PC-3 (cell line): ENCODE measurements at regions not wholly inside any gene's neighbourhood (a gene's known extent, or its start where the extent isn't known, plus 50 kb on each side); places are given as distances from the start of the nearest gene placed in this dataset.
"Not testable (repeated sequence)": the region's sequence is repeated elsewhere in the genome, so short reads cannot be mapped to it uniquely, and the experiment has no call there.

Source experiments
- ATAC-seq: fragments of 200-7000 bp; cut with Tn5 transposase; 2 replicates; pipeline ENCODE4 v1.9.1; 2020; ENCODE audit warnings: mild to moderate bottlenecking, moderate library complexity
- BruUV-seq: library from RNA; stranded (reverse); fragments of 400-500 nt; replicated peaks from 2 replicates; lab custom pipeline; 2021; lab: Mats Ljungman, UMichigan
- CTCF ChIA-PET: fragments of 300-600 bp; sonication (Branson Sonifier 250); formaldehyde crosslinking; loops from one replicate; lab custom pipeline; 2022; ENCODE audit warnings: antibody characterized with exemption; lab: Charles Lee
- POLR2A ChIA-PET: fragments of 300-600 bp; sonication (Branson Sonifier 250); formaldehyde crosslinking; loops from one replicate; lab custom pipeline; 2022; ENCODE audit warnings: antibody characterized with exemption; ENCODE audit not compliant: unreplicated experiment; lab: Charles Lee
- DNase-seq: peaks from one replicate; pipeline ENCODE4 v3.0.0-alpha.2; 2015
- H2AFZ ChIP-seq: fragments of 300-600 bp; sonication (generic); 2 replicates; pipeline ENCODE4 v1.6.0; 2016; ENCODE audit warnings: antibody characterized with exemption, low read length
- H3F3A ChIP-seq: fragments of 300-600 bp; sonication (generic); one replicate; pipeline ENCODE4 v1.6.0; 2017; ENCODE audit warnings: antibody characterized with exemption, low read length, control low read depth, mild to moderate bottlenecking; ENCODE audit not compliant: unreplicated experiment
- H3K27ac ChIP-seq: fragments of 300-600 bp; sonication (generic); 2 replicates; pipeline ENCODE4 v1.5.1; 2016; ENCODE audit warnings: mild to moderate bottlenecking, low read length
- H3K27me3 ChIP-seq: fragments of 300-600 bp; sonication (generic); 2 replicates; pipeline ENCODE4 v1.6.1; 2016; ENCODE audit warnings: low read length, mixed read lengths
- H3K36me3 ChIP-seq: fragments of 300-600 bp; sonication (generic); 2 replicates; pipeline ENCODE4 v1.6.1; 2016; ENCODE audit warnings: low read depth, mixed run types, low read length, mixed read lengths
- H3K4me1 ChIP-seq: fragments of 300-600 bp; sonication (generic); 2 replicates; pipeline ENCODE4 v1.5.1; 2016; ENCODE audit warnings: low read length; ENCODE audit not compliant: insufficient read depth
- H3K4me2 ChIP-seq: fragments of 300-600 bp; sonication (generic); 2 replicates; pipeline ENCODE4 v1.6.0; 2016; ENCODE audit warnings: low read length
- H3K4me3 ChIP-seq: fragments of 300-600 bp; sonication (generic); 2 replicates; pipeline ENCODE4 v1.5.1; 2016; ENCODE audit warnings: mild to moderate bottlenecking, low read length, mixed read lengths
- H3K79me2 ChIP-seq: fragments of 300-600 bp; sonication (generic); 2 replicates; pipeline ENCODE4 v1.6.1; 2017; ENCODE audit warnings: low read length, mixed read lengths
- H3K9ac ChIP-seq: fragments of 300-600 bp; sonication (generic); 2 replicates; pipeline ENCODE4 v1.6.0; 2016; ENCODE audit warnings: mild to moderate bottlenecking, low read length
- H3K9me2 ChIP-seq: fragments of 300-600 bp; sonication (generic); replicated peaks from 2 replicates; pipeline ENCODE4 v1.6.1; 2016; ENCODE audit warnings: mixed run types, low read length, mixed read lengths
- H3K9me3 ChIP-seq: fragments of 300-600 bp; sonication (generic); 2 replicates; pipeline ENCODE4 v1.6.1; 2016; ENCODE audit warnings: low read length, mixed read lengths
- H4K20me1 ChIP-seq: fragments of 300-600 bp; sonication (generic); 2 replicates; pipeline ENCODE4 v1.6.1; 2016; ENCODE audit warnings: low read length, mixed read lengths
- EZH2 ChIP-seq: fragments of 300-600 bp; sonication (generic); IDR thresholded peaks from one replicate; pipeline ENCODE4 v1.6.1; 2017; ENCODE audit warnings: antibody characterized with exemption, mild to moderate bottlenecking, low read length; ENCODE audit not compliant: unreplicated experiment
- EZH2phosphoT487 ChIP-seq: fragments of 300-600 bp; sonication (generic); IDR thresholded peaks from 2 replicates; pipeline ENCODE4 v1.6.1; 2018; ENCODE audit warnings: mild to moderate bottlenecking, antibody characterized with exemption, low read length, borderline replicate concordance
- intact Hi-C: fragments of 100-400 bp; cut with micrococcal nuclease; formaldehyde crosslinking; loops from 2 replicates; pipeline ENCODE4 v1.9.0; 2023
- TF ChIP-seq, protein P1 (sequence below): fragments of 300-600 bp; sonication (generic); conservative IDR thresholded peaks from 2 replicates; pipeline ENCODE4 v1.5.1; 2017; ENCODE audit warnings: antibody characterized with exemption, low read depth, mild to moderate bottlenecking, low read length

DNA sequence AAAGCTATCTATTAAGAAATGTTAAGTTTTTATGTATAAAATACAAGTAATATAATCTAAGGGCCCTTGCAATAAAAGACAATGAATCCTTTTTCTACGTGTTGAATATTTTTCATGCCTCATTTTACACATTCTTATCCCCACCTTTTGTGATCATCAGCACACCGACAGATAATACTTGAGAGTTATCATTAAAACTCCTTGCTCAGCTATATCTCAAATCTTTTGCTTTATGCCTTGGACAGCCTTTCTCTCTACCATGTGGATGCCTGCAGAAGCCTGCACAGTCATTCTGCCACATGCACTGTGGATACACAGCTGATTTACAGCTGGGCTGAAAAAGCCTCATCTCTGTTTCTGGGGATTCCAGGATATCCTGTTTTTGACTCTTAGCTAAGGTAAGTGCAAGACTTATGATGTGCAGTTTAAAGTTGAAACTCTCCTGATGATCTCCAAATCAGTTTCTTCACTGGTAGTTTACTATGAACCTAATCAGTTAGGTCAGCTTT, 1565.1 kb downstream of the SI start:
- Histone ChIP-seq H2AFZ (no peak overlapping the region), H3K27ac (no peak overlapping the region), H3K4me2 (no peak overlapping the region), H3F3A (no peaks in the 10 kb centered on the region), H4K20me1 (no peaks in the 10 kb centered on the region), H3K9me2 (no peaks in the 10 kb centered on the region), H3K4me1 (no peaks in the 10 kb centered on the region), H3K27me3 (no peaks in the 10 kb centered on the region), H3K9ac (no peak overlapping the region), H3K4me3 (no peak overlapping the region), H3K36me3 (no peaks in the 10 kb centered on the region), H3K9me3 (no peaks in the 10 kb centered on the region), H3K79me2 (no peaks in the 10 kb centered on the region)
- intact Hi-C loops = no loop called here
- CTCF ChIA-PET = no interaction called here
- ATAC-seq (no peak), DNase-seq (no peak)
- BruUV-seq = no TSS peak
- TF ChIP-seq EZH2phosphoT487 = no peak
- no peak for TF ChIP-seq EZH2
- TF ChIP-seq, protein P1, sequence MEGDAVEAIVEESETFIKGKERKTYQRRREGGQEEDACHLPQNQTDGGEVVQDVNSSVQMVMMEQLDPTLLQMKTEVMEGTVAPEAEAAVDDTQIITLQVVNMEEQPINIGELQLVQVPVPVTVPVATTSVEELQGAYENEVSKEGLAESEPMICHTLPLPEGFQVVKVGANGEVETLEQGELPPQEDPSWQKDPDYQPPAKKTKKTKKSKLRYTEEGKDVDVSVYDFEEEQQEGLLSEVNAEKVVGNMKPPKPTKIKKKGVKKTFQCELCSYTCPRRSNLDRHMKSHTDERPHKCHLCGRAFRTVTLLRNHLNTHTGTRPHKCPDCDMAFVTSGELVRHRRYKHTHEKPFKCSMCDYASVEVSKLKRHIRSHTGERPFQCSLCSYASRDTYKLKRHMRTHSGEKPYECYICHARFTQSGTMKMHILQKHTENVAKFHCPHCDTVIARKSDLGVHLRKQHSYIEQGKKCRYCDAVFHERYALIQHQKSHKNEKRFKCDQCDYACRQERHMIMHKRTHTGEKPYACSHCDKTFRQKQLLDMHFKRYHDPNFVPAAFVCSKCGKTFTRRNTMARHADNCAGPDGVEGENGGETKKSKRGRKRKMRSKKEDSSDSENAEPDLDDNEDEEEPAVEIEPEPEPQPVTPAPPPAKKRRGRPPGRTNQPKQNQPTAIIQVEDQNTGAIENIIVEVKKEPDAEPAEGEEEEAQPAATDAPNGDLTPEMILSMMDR = no peak
- POLR2A ChIA-PET = no interaction called here

DNA sequence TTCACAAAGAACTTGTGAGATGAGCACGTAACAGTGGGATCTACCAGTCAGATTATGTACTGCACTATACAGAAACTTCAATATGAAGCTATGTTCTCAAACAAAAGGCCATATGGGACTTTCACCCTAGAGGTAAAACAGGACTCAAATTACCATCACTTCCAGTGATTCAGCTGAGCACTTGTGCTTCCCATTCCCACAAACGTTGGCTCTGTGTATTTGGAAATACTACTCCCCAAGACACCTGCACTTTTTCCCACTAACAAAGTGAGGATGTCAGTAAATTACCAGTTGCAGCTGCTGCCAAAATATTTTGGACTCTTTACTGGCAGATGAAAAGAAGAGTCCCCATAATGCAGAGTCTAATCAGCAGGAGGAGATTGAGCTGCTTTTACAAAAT, 1570.1 kb downstream of the SI start:
- H3K9me2 ChIP-seq = no peaks in the 10 kb centered on the region
- H3K9ac ChIP-seq = no peak overlapping the region
- H3F3A ChIP-seq = no peaks in the 10 kb centered on the region
- POLR2A ChIA-PET = no interaction called here
- no TSS peak for BruUV-seq
- no peaks in the 10 kb centered on the region for H3K36me3 ChIP-seq
- H3K4me1 ChIP-seq = no peaks in the 10 kb centered on the region
- no peaks in the 10 kb centered on the region for H4K20me1 ChIP-seq
- intact Hi-C loops = no loop called here
- H3K27me3 ChIP-seq = no peaks in the 10 kb centered on the region
- CTCF ChIA-PET = no interaction called here
- ATAC-seq (no peak), DNase-seq (peak; percentile 3)
- no peak overlapping the region for H2AFZ ChIP-seq
- TF ChIP-seq, protein P1 = no peak
- TF ChIP-seq EZH2 = no peak
- TF ChIP-seq EZH2phosphoT487 = no peak
- H3K9me3 ChIP-seq = no peaks in the 10 kb centered on the region
- no peak overlapping the region for H3K27ac ChIP-seq
- no peak overlapping the region for H3K4me3 ChIP-seq
- H3K4me2 ChIP-seq = no peak overlapping the region
- no peaks in the 10 kb centered on the region for H3K79me2 ChIP-seq

GRCh38 chr3:163504974-163505373, 1573.3 kb downstream of the SI start:
- H3K27ac ChIP-seq = no peak overlapping the region
- CTCF ChIA-PET = no interaction called here
- ATAC-seq = no peak
- DNase-seq = no peak
- intact Hi-C loops = no loop called here
- no peak overlapping the region for H3K4me2 ChIP-seq
- no peak overlapping the region for H3K4me3 ChIP-seq
- no peaks in the 10 kb centered on the region for H3F3A ChIP-seq
- no peaks in the 10 kb centered on the region for H3K9me2 ChIP-seq
- H3K27me3 ChIP-seq = no peaks in the 10 kb centered on the region
- TF ChIP-seq EZH2phosphoT487 = no peak
- no peak for TF ChIP-seq EZH2
- TF ChIP-seq, protein P1 = no peak
- no TSS peak for BruUV-seq
- no peaks in the 10 kb centered on the region for H4K20me1 ChIP-seq
- H3K36me3 ChIP-seq = no peaks in the 10 kb centered on the region
- H2AFZ ChIP-seq = no peak overlapping the region
- no peak overlapping the region for H3K9ac ChIP-seq
- H3K4me1 ChIP-seq = no peaks in the 10 kb centered on the region
- no peaks in the 10 kb centered on the region for H3K79me2 ChIP-seq
- POLR2A ChIA-PET = no interaction called here
- H3K9me3 ChIP-seq = no peaks in the 10 kb centered on the region

GRCh38 chr3:163499736-163500219, 1578.5 kb downstream of the SI start:
- CTCF ChIA-PET = not testable (repeated sequence)

More at GRCh38 chr3:163499736-163500219, 1578.5 kb downstream of the SI start:
- DNase-seq, H4K20me1 ChIP-seq, BruUV-seq, intact Hi-C loops, H3K79me2 ChIP-seq, H2AFZ ChIP-seq, H3K4me2 ChIP-seq, H3K9ac ChIP-seq, H3F3A ChIP-seq, H3K4me1 ChIP-seq, H3K4me3 ChIP-seq, POLR2A ChIA-PET, H3K27ac ChIP-seq, H3K9me3 ChIP-seq, H3K27me3 ChIP-seq, H3K36me3 ChIP-seq, H3K9me2 ChIP-seq, ATAC-seq: not testable (repeated sequence)
